ENCODE measurements at regions not wholly inside any gene's neighbourhood (a gene's known extent, or its start where the extent isn't known, plus 50 kb on each side); places are given as distances from the start of the nearest gene placed in this dataset.

- Histone ChIP-seq H3K27ac (peak overlapping the region in 1 of 2 donors; percentile 0), H3K9me3 (no peaks in the 10 kb centered on the region), H3K4me1 (peaks cover 0 to 8% of the 10 kb centered on the region in 2 donors), H3K36me3 (no peaks in the 10 kb centered on the region), H3K4me3 (no peak overlapping the region), H3K27me3 (no peaks in the 10 kb centered on the region)
- intact Hi-C loops (cut with DNase I), result no loop called here
- peak in 1 of 4 donors; percentile 61 for DNase-seq
- ATAC-seq, result peak; percentile 86
- no peak for TF ChIP-seq CTCF (IDR thresholded peaks at IDR 0.05)
These were observed 97.0 kb upstream of the LNX1 start for GRCh38 chr4:53688186-53688790.

GRCh38 chr4:53686521-53686920 is 95.2 kb upstream of the LNX1 start:
- intact Hi-C loops (cut with DNase I), result no loop called here
- DNase-seq (no peak), ATAC-seq (no peak)
- no peaks in the 10 kb centered on the region for H3K9me3 ChIP-seq
- no peak for TF ChIP-seq CTCF (IDR thresholded peaks at IDR 0.05)
- H3K4me3 ChIP-seq, result no peak overlapping the region
- peaks cover 0 to 8% of the 10 kb centered on the region in 2 donors for H3K4me1 ChIP-seq
- no peak overlapping the region for H3K27ac ChIP-seq
- H3K36me3 ChIP-seq, result no peaks in the 10 kb centered on the region
- no peaks in the 10 kb centered on the region for H3K27me3 ChIP-seq

- no peaks in the 10 kb centered on the region for H3K36me3 ChIP-seq
- TF ChIP-seq CTCF (IDR thresholded peaks at IDR 0.05), result no peak
- H3K4me1 ChIP-seq, result peaks cover 0 to 8% of the 10 kb centered on the region in 2 donors
- no peaks in the 10 kb centered on the region for H3K9me3 ChIP-seq
- no peaks in the 10 kb centered on the region for H3K27me3 ChIP-seq
- H3K4me3 ChIP-seq, result no peak overlapping the region
- no peak overlapping the region for H3K27ac ChIP-seq
- intact Hi-C loops (cut with DNase I), result no loop called here
- ATAC-seq (no peak), DNase-seq (no peak)
These were observed 93.1 kb upstream of the LNX1 start for GRCh38 chr4:53684136-53685130.

- Histone ChIP-seq H3K27me3 (no peaks in the 10 kb centered on the region), H3K9me3 (no peaks in the 10 kb centered on the region), H3K36me3 (no peaks in the 10 kb centered on the region), H3K4me1 (peaks cover 0 to 3% of the 10 kb centered on the region in 2 donors), H3K27ac (no peak overlapping the region), H3K4me3 (no peak overlapping the region)
- no peak for TF ChIP-seq CTCF (IDR thresholded peaks at IDR 0.05)
- no peak for DNase-seq
- ATAC-seq, result no peak
- intact Hi-C loops (cut with DNase I), result no loop called here
These were observed 91.6 kb upstream of the LNX1 start for GRCh38 chr4:53682908-53683307.

GRCh38 chr4:53682196-53682595 is 90.9 kb upstream of the LNX1 start:
- no peak for DNase-seq
- no peaks in the 10 kb centered on the region for H3K27me3 ChIP-seq
- H3K36me3 ChIP-seq, result no peaks in the 10 kb centered on the region
- intact Hi-C loops (cut with DNase I), result no loop called here
- ATAC-seq, result no peak
- H3K27ac ChIP-seq, result no peak overlapping the region
- TF ChIP-seq CTCF (IDR thresholded peaks at IDR 0.05), result no peak
- H3K4me1 ChIP-seq, result no peaks in the 10 kb centered on the region
- no peak overlapping the region for H3K4me3 ChIP-seq
- H3K9me3 ChIP-seq, result no peaks in the 10 kb centered on the region

Measured in left lung (tissue), 4 donors.